Heart left ventricle (tissue), 16 donors: ENCODE measurements at regions not wholly inside any gene's neighbourhood (a gene's known extent, or its start where the extent isn't known, plus 50 kb on each side); places are given as distances from the start of the nearest gene placed in this dataset.

Source experiments
- ATAC-seq, 4 donors: fragments of 200-7000 bp; cut with Tn5 transposase; one replicate each; pipeline ENCODE4 v1.9.1; 2020 to 2022; ENCODE audit warnings: moderate library complexity in 4 of 4, mild to moderate bottlenecking in 3 of 4, moderate number of reproducible peaks in 1 of 4
- DNase-seq, 5 donors: peaks; one replicate each; pipeline ENCODE4 v3.0.0-alpha.2; 2020
- H3K27ac ChIP-seq, 12 donors: fragments of 200-600 bp; sonication (generic) in 4 of 12; one replicate each; pipeline versions ENCODE4 v1.5.0 to v1.8.0; 2016 to 2022; ENCODE audit warnings: mild to moderate bottlenecking in 2 of 12
- H3K27me3 ChIP-seq, 9 donors: fragments of 200-600 bp; sonication (generic) in 2 of 9; one replicate each; pipeline versions ENCODE4 v1.5.1 to v1.8.0; 2016 to 2022; ENCODE audit warnings: mild to moderate bottlenecking in 3 of 9
- H3K36me3 ChIP-seq, 9 donors: fragments of 200-600 bp; sonication (generic) in 2 of 9; one replicate each; pipeline versions ENCODE4 v1.5.0 to v1.8.0; 2018 to 2022; ENCODE audit warnings: mild to moderate bottlenecking in 2 of 9
- H3K4me1 ChIP-seq, 12 donors: fragments of 200-600 bp; sonication (generic) in 4 of 12; one replicate each; pipeline versions ENCODE4 v1.5.0 to v1.8.0; 2016 to 2022; ENCODE audit warnings: mild to moderate bottlenecking in 3 of 12
- H3K4me3 ChIP-seq, 12 donors: fragments of 200-600 bp; sonication (generic) in 4 of 12; one replicate each; pipeline versions ENCODE4 v1.5.0 to v1.8.0; 2017 to 2022; ENCODE audit warnings: mild to moderate bottlenecking in 9 of 12, moderate library complexity in 4 of 12
- H3K9me3 ChIP-seq, 12 donors: fragments of 200-600 bp; sonication (generic) in 4 of 12; one replicate each; pipeline versions ENCODE4 v1.5.0 to v1.8.0; 2016 to 2022; ENCODE audit warnings: mild to moderate bottlenecking in 1 of 12
- CTCF ChIP-seq, 12 donors: fragments of 200-600 bp; sonication (generic) in 4 of 12; IDR thresholded peaks; one replicate each; pipeline versions ENCODE4 v1.5.0 to v1.8.0; 2018 to 2022; ENCODE audit warnings: antibody characterized with exemption in 12 of 12, mild to moderate bottlenecking in 5 of 12
- POLR2A ChIP-seq, 2 donors: fragments of 450-650 bp; IDR thresholded peaks; one replicate each; pipeline ENCODE4 v1.6.1; 2017; ENCODE audit warnings: antibody characterized with exemption in 2 of 2, mild to moderate bottlenecking in 2 of 2, moderate library complexity in 2 of 2
- WGBS, 4 donors: extraction: QIAGEN DNeasy Blood & Tissue Kit in 2 of 4; methylation state at CpG; one replicate each; pipeline versions ENCODE4 v1.1.5 to v1.1.7; 2013 to 2018; 5-methylcytosine and 5-hydroxymethylcytosine counted together
- intact Hi-C, 10 donors: fragments of 100-400 bp; cut with DNase I; formaldehyde crosslinking; loops; one replicate each; pipeline versions ENCODE4 v1.11.1 to v1.14.2; 2022
- donor health status: ischemic (EF 13 %, LVEDD 7.1; RV severe dilation, severe dysfunction).
- donor health status: healthy with polysubstance abuse.
- donor health status: DM: no; HTN: yes; CAD: no.
- donor health status: DM: no; HTN: no; CAD: no.
- donor health status: ischemic (EF 25% LVEDD 6.9; RV normal size, moderate dysfunction).
- donor health status: ischemic (EF 25% LVEDD 5.7; RV mildly dilated, moderate dysfunction).
- donor health status: healthy.
- donor health status: DM: yes; HTN: yes; CAD: no.
- donor health status: ischemic (EF 35%, LVEDD 5.7; RV mildly dilated, moderate dysfunction).
- donor health status: nonischemic (EF 11% LVEDD 7.7; RV severe dilation, severe dysfunction).
- donor health status: DM: yes; HTN: yes; CAD: no.
- donor health status: PGD.
- donor health status: ischemic (EF 29% LVEDD 5.4; RV normal size, mild dysfunction).
- donor health status: nonischemic (EF 23%, LVEDD 6.1; RV moderate dilation, normal function).

- WGBS, 4 donors: 63 to 70% (median 67%) methylated on average over 10 to 11 of the region's 11 CpGs
- TF ChIP-seq POLR2A (IDR thresholded peaks at IDR 0.05) (no peak), CTCF (IDR thresholded peaks at IDR 0.05) (no peak)
- peaks cover 0 to 14% (median 0%) of the 10 kb centered on the region in 12 donors for H3K9me3 ChIP-seq
- no peak overlapping the region for H3K27ac ChIP-seq
- H3K4me3 ChIP-seq: no peak overlapping the region
- no peak for DNase-seq
- intact Hi-C loops: loop anchor here in 2 of 10 donors (10.0 kb wide), 2 partner anchors 189 to 199 kb away; no protein-coding TSS in a partner anchor
- peaks cover 0 to 10% (median 0%) of the 10 kb centered on the region in 9 donors for H3K27me3 ChIP-seq
- H3K36me3 ChIP-seq: no peaks in the 10 kb centered on the region
- ATAC-seq: peak in 3 of 4 donors; percentile 9 to 50 (median 36)
- peaks cover 0 to 13% (median 0%) of the 10 kb centered on the region in 12 donors for H3K4me1 ChIP-seq
These were observed 76.8 kb upstream of the DUSP22 start for GRCh38 chr6:215335-216034.

- Histone ChIP-seq H3K9me3 (peaks cover 0 to 14% (median 0%) of the 10 kb centered on the region in 12 donors), H3K27ac (no peak overlapping the region), H3K27me3 (peaks cover 0 to 2% (median 0%) of the 10 kb centered on the region in 9 donors), H3K36me3 (no peaks in the 10 kb centered on the region), H3K4me3 (no peak overlapping the region), H3K4me1 (peaks cover 0 to 28% (median 0%) of the 10 kb centered on the region in 12 donors)
- no peak for DNase-seq
- WGBS, 4 donors: 74 to 87% (median 82%) methylated on average over 12 of the region's 12 CpGs
- TF ChIP-seq CTCF (IDR thresholded peaks at IDR 0.05): peak in 9 of 12 donors; percentile 13 to 50 (median 38)
- no peak for TF ChIP-seq POLR2A (IDR thresholded peaks at IDR 0.05)
- ATAC-seq: no peak
- intact Hi-C loops: loop anchor here in 2 of 10 donors (10.0 kb wide), 2 partner anchors 188 to 198 kb away; no protein-coding TSS in a partner anchor
These were observed 75.1 kb upstream of the DUSP22 start for GRCh38 chr6:217048-217659.

- no peak for DNase-seq
- no peak overlapping the region for H3K4me3 ChIP-seq
- peaks cover 0 to 11% (median 0%) of the 10 kb centered on the region in 12 donors for H3K9me3 ChIP-seq
- no peak for TF ChIP-seq CTCF (IDR thresholded peaks at IDR 0.05)
- H3K27me3 ChIP-seq: peaks cover 0 to 5% (median 0%) of the 10 kb centered on the region in 9 donors
- H3K27ac ChIP-seq: no peak overlapping the region
- H3K4me1 ChIP-seq: peaks cover 0 to 28% (median 0%) of the 10 kb centered on the region in 12 donors
- WGBS, 4 donors: 81 to 90% (median 89%) methylated on average over 19 to 22 of the region's 22 CpGs
- no peak for ATAC-seq
- no peaks in the 10 kb centered on the region for H3K36me3 ChIP-seq
- intact Hi-C loops: loop anchor here in 2 of 10 donors (10.0 kb wide), 2 partner anchors 186 to 196 kb away; no protein-coding TSS in a partner anchor
These were observed 73.9 kb upstream of the DUSP22 start for GRCh38 chr6:218153-219018.
